GM18909 (cell line): ENCODE measurements at regions not wholly inside any gene's neighbourhood (a gene's known extent, or its start where the extent isn't known, plus 50 kb on each side); places are given as distances from the start of the nearest gene placed in this dataset.
"Not testable (repeated sequence)": the region's sequence is repeated elsewhere in the genome, so short reads cannot be mapped to it uniquely, and the experiment has no call there.

Source experiments
- ATAC-seq: cut with Tn5 transposase; IDR thresholded peaks from one replicate; pipeline ENCODE4 v1.9.1; 2021; ENCODE audit warnings: mild to moderate bottlenecking; ENCODE audit not compliant: unreplicated experiment, poor library complexity

DNA sequence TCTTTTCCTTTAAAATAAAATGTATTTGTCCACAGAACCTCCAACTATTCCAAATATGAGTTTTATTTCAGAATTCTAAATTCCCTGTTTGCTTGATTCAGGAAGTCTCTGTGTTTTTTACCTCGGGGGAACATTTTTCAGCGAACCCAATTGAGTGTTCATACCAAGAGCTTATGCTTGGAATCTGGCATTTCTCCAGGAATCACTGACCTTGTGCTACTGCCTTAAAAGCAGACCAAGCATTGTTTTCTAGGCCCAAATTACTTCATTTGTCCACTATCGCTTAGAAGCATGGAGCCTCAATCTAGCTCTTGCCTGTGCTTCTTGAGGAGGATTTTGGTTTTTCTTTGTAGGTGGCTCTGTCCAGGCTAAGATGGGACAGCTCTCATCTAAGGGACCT is 59.4 kb downstream of the EBLN1 start:
- ATAC-seq = no peak

DNA sequence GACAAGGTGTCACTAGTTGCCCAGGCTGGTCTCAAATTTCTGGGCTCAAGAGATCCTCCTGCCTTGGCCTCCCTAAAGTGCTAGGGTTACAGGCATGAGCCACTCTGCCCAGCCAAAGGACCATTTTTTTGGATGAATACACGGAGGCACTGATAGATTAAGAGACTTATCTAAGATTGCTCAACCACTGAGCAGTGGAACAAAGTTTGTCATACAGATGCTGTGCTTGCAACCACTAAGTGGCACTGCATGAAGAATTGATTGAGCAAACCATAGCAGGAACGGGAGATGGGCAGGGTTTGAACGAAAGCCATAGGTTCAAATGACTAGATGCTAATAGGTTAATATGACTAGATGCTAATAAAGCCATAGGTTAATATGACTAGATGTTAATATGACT is 61.1 kb downstream of the EBLN1 start:
- ATAC-seq = no peak

DNA sequence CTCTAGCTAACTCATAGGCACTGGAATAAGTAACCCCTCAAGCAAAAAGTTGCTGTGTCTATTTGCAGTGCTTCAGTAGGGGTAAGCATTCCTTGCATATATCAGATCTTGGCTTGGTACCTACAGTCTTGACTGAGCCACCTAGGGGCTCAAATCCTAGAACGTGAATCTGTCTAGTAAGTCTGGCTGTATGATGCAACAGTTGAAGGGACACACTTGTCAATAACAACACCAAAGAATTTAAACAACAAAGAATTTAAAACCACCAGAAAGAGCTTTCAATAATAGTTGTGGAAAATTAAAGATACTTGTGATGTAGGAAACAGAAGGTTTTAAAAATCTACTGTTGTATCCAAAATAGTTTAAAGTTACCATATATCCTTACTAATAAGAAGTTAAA is 65.4 kb downstream of the EBLN1 start:
- no peak for ATAC-seq

DNA sequence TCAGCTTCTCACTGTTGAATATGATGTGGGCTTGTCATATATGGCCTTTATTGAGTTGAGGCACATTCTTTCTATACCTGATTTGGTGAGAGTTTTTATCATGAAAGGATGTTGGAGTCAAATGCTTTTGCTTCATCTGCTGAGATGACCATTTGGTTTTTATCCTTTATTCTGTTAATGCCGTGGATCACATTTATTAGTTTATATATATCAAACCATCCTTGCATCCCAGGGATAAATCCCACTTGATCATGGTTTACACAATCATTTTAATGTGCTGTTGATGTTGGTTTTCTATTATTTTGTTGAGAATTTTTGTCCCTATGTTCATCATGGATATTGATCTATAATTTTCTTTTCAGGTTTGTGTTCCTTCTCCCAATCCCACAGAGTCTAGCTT is 67.0 kb downstream of the EBLN1 start:
- ATAC-seq = no peak

DNA sequence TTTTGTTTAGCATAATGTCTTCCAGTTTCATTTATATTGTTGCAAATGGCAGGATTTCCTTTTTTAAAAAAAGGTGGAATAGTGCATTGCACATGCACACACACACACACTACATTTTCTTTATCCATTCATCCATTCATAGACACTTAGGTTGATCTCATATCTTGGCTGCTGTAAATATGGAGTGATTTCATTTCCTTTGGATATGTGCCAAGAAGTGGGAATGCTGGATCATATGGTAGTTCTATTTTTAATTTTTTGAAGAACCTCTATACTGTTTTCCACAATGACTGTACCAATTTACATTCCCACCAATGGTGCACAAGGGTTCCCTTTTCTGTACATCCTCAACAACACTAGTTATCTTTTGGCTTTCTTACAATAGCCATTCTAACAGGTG is 68.9 kb downstream of the EBLN1 start:
- no peak for ATAC-seq

DNA sequence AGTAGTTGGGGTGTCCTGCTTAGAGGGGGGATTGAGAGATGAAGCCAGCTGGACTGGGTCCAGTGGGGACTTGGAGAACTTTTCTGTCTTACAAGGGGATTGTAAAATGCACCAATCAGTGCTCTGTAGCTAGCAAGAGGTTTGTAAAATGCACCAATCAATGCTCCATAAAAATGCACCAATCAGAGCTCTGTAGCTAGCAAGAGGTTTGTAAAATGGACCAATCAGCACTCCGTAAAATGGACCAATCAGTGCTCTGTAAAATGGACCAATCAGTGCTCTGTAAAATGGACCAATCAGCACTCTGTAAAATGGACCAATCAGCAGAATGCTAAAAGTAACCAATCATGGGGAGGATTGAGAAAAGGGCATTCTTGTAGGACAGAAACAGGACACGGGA is 71.9 kb downstream of the EBLN1 start:
- ATAC-seq = not testable (repeated sequence)

DNA sequence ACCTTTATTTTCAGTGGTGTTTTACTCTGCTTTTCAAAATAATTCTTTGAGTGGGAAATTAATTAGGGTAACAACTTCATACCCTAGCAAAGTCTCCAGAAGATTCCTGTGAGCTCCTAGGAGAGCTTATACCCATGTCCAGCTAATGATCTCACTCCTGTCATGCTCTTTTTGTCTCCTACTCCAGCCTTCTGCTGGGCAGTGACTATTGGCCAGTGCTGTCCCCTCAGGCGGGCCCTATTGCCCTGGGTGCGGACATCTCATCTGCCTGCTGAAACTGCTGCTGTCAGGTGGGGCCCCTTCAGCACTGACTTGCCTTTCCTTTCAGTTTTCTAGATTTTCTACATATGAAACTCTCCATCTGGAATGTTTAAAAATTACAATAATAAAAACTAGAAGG is 80.3 kb downstream of the EBLN1 start:
- ATAC-seq = no peak

DNA sequence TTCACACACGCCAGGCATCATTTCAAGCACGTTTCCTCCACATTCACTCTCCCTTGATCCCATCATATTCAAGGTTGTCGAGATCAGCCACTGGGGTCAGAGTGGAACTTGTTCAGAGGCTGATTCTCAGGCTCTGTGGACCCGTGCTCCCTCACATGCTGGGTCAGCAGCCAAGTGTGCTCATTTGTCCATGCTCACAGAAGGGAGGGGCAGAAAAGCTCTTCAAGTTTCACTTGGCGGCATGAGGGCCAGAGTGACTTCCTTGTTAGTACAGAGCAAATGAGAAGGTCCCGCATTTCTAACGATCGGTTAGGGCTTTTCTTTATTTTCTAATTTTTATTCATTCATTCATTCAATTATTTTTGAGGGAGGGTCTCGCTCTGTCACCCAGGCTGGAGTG is 82.2 kb downstream of the EBLN1 start:
- no peak for ATAC-seq

DNA sequence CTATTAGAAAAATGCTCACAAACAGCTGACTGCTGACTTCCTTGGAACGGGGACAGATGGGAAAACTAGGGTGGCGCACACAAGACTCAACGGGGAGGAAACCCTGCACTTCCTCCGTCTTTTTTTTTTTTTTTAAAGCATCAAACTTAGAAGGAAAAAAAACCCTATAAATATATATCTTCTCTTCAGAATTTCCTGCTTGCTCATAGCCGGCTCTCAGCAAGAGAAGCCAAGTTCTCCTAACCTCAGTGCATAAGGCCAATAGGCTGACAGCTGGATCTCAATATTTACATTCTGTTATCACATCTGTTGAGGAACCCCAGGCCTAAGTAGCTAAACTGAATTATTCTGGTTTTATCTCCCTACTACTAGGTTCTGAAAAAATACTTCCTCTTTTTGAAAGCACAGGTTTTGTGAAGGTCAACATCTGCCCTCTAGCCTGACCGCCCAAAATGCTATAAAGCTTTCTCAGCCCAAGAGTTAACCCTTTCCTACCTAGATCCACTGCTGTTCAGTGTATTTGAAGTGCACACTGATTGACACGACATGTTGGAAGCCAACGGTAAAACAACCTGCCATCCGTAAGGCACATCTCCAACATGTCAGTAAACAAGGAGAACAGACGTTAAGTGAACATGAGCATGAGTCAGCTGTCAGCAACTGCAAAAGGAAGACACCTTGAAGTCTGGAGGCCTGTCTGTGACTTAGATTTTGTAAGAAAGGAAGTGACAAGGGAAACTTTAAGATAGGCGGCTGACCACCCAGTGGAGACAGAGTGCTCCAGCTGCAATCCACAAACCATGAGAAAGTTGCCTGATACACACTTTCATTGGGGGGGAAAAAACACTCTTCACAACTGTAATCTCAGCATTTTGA is 83.8 kb downstream of the EBLN1 start:
- peak; percentile 89 for ATAC-seq

DNA sequence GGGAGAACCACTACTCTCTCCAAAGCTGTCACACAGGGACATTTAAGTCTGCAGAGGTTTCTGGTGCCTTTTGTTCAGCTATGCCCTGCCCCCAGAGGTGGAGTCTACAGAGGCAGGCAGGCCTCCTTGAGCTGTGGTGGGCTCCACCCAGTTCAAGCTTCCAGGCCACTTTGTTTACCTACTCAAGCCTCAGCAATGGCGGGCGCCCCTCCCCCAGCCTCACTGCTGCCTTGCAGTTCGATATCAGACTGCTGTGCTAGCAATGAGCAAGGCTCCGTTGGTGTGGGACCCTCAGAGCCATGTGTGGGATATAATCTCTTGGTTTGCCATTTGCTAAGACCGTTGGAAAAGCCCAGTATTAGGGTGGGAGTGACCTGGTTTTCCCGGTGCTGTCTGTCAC is 87.0 kb downstream of the EBLN1 start:
- ATAC-seq = not testable (repeated sequence)

DNA sequence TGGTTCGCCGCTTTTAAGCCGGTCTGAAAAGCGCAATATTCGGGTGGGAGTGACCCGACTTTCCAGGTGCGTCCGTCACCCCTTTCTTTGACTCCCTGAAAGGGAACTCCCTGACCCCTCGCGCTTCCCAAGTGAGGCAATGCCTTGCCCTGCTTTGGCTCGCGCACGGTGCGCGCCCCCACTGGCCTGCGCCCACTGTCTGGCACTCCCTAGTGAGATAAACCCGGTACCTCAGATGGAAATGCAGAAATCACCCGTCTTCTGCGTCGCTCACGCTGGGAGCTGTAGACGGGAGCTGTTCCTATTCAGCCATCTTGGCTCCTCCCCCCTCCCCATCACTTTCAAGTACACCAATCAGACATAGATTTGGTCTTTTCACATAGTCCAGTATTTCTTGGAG is 88.2 kb downstream of the EBLN1 start:
- not testable (repeated sequence) for ATAC-seq

DNA sequence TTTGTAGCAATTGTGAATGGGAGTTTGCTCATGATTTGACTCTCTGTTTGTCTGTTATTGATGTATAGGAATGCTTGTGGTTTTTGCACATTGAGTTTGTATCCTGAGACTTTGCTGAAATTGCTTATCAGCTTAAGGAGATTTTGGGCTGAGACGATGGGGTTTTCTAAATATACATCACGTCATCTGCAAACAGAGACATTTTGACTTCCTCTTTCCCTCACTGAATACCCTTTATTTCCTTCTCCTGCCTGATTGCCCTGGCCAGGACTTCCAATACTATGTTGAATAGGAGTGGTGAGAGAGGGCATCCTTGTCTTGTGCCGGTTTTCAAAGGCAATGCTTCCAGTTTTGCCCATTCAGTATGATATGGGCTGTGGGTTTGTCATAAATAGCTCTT is 96.6 kb downstream of the EBLN1 start:
- not testable (repeated sequence) for ATAC-seq

DNA sequence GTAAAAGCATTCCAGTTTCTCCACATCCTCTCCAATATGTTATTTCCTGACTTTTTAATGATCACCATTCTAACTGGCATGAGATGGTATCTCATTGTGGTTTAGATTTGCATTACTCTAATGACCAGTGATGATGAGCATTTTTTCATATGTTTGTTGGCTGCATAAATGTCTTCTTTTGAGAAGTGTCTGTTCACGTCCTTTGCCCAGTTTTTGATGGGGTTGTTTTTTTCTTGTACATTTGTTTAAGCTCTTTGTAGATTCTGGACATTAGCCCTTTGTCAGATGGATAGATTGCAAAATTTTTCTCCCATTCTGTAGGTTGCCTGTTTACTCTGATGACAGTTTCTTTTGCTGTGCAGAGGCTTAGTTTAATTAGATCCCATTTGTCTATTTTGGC is 97.7 kb downstream of the EBLN1 start:
- not testable (repeated sequence) for ATAC-seq

DNA sequence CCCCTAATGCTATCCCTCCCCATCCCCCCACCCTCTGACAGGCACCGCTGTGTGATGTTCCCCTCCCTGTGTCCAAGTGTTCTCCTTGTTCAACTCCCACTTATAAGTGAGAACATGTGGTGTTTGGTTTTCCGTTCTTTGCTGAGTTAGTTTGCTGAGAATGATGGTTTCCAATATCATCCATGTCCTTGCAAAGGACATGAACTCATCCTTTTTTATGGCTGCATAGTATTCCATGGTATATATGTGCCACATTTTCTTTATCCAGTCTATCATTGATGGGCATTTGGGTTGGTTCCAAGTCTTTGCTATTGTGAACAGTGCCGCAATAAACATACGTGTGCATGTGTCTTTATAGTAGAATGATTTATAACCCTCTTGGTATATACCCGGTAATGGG is 98.2 kb downstream of the EBLN1 start:
- not testable (repeated sequence) for ATAC-seq

DNA sequence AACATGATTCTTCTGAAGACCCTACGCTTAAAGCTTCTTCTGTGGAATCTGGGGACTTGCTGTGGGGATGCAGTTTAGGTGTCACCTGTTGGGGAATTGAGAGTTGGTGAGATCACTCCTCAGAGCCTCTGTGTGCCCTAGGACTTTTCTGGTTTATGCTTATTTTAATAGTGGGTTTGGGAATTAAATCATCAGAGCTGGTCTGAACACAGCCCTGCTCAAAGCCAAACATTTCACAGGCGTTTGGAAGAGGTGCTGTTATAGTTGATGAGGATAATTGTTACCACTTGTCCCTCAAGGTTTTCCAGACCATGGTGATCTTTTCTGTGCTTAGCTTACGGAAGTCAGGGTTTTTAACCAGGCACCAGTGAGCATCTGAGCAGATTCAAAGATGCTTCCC is 106.1 kb downstream of the EBLN1 start:
- no peak for ATAC-seq

DNA sequence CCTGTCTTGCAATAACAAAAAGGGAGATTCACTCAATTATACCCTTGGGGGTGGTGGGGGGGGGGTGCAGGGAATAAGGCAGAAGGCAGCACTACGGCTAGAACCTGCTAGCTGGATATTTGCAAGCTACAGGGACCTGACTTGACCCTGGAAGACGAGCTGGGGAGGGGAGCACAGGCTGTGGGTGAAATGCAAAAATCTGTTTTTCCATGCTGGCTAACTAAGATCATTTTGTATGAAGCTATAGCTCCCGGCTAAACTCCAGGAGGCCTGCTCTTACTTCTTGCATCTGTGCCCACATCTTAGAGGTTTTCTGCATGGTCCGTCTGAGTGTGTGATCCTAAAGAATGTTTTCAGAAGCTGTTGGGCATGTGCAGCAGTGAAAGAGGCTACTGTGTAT is 106.6 kb downstream of the EBLN1 start:
- no peak for ATAC-seq

DNA sequence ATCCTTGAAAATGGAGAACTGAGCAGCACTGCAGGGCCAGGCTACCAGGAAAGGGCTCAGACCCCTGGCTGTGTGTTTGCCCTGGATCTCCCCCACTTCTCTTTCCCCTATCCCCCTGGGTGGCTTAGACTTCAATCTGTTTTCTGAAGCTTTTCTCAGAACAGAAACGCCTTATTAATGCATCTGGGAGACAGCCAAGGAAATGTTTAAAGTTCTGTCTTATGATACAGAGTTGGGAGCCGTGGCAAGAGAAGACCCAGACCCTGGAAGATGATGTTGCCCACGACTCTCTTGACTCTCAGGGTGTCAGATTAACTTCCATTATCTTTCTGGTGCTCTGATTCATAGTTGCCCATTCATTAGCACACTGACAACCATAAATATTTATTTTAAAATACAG is 107.1 kb downstream of the EBLN1 start:
- no peak for ATAC-seq

DNA sequence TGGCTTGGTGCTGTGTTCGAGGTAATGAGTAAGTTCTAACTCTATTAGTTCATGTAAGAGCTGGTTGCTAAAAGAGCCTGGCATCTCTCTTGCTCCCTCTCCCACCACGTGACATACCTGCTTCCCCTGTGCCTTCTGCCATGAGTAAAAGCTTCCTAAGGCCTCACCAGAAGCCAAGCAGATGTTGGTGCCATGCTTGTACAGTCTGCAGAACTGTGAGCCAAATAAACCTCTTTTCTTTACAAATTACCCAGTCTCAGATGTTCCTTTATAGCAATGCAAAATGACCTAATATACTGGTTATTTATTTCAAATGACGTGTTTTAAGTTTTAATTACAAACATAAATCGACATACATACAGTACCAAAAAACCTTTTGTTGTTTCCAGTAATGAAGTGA is 101.7 kb upstream of the DNAJC1 start:
- no peak for ATAC-seq

DNA sequence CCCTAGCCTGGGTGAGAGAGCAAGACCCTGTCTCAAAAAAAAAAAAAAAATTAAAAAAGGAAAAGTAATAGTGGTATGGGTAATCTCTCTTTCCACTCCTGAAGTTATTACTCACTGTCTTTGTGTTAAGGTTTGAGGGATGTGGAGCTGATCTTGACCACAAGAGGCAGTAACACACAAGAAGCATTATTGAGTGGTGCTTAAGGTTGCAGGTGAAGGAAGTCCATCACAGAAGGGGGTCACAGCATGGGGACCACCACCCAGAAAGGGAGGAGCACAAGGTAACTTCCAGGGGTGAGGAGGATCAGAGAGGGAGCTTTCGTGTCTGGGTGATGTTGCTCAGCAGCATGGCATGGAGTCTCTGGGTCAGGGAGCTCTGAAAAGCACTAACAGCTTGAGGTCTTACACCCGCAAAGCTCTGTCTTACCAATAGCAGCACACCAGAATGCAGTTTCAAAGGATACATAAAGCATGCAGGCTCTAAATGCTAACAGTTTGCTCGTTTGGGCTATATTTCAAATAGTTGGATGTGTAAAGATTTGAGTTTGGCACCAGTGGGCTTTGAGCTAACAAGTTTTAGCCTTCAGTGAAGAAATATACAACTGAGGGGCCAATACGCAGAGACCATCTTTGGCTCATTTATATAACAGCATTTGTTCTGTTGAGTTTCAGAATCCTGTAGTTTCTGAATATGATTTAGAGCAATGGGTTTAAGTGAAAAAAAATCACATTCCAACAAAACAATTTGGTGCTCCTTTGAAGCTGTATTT is 100.4 kb upstream of the DNAJC1 start:
- ATAC-seq = no peak

DNA sequence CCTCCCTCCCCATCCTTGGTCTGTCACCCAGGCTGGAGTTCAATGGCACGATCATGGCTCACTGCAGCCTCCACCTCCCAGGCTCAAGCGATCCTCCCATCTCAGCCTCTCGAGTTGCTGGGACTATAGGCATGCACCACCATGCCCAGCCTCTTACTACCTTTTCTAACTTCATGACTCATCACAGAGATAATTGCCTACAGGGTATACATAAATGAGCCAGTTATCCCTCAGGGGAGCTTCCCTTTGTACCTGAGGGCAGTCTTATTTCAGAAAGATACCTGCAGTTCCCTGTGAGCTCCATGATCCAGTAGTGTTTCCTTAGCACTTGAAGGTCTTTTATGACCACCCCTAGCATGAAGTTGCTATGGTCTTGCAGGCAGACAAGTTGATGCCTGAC is 94.2 kb upstream of the DNAJC1 start:
- no peak for ATAC-seq

DNA sequence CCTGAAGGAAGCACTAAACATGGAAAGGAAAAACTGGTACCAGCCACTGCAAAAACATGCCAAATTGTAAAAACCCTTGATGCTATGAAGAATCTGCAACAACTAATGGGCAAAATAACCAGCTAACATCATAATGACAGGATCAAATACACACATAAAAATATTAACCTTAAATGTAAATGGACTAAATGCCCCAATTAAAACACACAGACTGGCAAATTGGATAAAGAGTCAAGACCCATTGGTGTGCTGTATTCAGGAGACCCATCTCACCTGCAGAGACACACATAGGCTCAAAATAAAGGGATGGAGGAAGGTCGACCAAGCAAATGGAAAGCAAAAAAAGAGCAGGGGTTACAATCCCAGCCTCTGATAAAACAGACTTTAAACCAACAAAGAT is 87.7 kb upstream of the DNAJC1 start:
- ATAC-seq = not testable (repeated sequence)

DNA sequence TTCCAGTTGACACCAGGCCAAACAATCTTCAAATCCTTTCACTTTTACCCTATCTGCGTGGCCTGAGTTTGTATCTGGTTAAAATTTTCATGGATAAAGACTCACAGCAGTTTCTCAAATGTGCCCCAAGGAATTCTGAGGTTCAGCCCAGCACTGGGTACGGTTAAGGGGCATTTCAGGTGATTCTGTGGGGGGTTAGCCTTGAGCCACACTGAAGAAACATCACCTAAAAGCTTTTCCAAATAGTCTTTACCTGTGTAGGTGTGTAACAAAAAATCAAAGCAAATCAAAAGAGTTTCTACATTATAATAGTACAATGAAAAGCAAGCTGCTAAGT is 83.8 kb upstream of the DNAJC1 start:
- no peak for ATAC-seq
